Fibroblast of mammary gland (primary cell): ENCODE measurements at regions not wholly inside any gene's neighbourhood (a gene's known extent, or its start where the extent isn't known, plus 50 kb on each side); places are given as distances from the start of the nearest gene placed in this dataset.

Source experiments
- DNase-seq: peaks from one replicate; pipeline ENCODE4 v3.0.0-alpha.2; 2010; ENCODE audit warnings: low read depth
- H3K4me3 ChIP-seq: 2 replicates; pipeline ENCODE4 v1.5.1; 2011; ENCODE audit warnings: low read depth, mild to moderate bottlenecking, low read length, moderate library complexity; ENCODE audit not compliant: control insufficient read depth
- CTCF ChIP-seq: conservative IDR thresholded peaks from 2 replicates; pipeline ENCODE4 v1.5.1; 2011; ENCODE audit warnings: low read depth, low read length, inconsistent platforms; ENCODE audit not compliant: control insufficient read depth, insufficient read depth

- TF ChIP-seq CTCF, result no peak
- H3K4me3 ChIP-seq, result no peak overlapping the region
- no peak for DNase-seq
Observed at GRCh38 chr7:157482025-157482424, 145.2 kb downstream of the DNAJB6 start.

DNA sequence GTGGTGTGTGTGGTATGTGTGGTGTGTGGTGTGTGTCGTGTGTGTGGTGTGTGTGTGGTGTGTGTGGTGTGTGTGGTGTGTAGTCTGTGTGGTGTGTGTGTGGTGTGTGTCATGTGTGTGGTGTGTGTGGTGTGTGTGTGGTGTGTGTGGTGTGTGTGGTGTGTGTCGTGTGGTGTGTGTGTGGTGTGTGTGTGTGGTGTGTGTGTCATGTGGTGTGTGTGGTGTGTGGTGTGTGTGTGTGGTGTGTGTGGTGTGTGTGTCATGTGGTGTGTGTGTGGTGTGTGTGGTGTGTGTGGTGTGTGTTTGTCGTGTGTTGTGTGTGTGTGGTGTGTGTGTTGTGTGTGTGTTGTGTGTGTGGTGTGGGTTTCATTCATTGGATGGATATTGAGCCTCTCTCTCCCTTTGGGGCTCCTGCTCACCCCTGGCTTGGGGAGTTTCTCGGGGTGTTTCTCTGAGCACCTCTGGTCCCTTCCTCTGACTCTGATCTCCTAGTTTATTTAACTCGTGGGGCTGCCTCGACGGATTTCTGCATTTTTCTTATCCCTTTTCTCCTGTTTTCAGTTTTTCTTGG lies 145.8 kb downstream of the DNAJB6 start:
- TF ChIP-seq CTCF, result no peak
- no peak for DNase-seq
- H3K4me3 ChIP-seq, result no peak overlapping the region

DNA sequence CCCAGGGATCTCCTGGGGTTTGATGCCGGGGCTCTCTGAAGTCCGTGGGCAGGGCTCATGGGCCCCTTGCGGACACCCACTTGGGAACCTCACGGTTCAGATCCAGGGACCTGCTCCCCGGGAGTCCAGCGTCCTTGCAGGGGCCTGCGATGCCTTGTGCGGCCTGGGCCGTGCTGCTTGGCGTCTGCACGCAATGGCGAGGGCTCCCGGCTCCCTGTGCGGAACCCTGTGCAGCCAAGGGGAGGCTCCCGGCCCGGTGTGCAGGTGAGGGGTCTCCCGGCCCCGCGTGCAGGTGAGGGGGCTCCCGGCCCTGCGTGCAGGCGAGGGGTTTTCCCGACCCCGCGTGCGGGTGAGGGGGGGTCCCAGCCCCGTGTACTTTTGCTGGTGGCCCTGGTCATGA lies 146.7 kb downstream of the DNAJB6 start:
- TF ChIP-seq CTCF, result no peak
- no peak for DNase-seq
- H3K4me3 ChIP-seq, result no peak overlapping the region

DNA sequence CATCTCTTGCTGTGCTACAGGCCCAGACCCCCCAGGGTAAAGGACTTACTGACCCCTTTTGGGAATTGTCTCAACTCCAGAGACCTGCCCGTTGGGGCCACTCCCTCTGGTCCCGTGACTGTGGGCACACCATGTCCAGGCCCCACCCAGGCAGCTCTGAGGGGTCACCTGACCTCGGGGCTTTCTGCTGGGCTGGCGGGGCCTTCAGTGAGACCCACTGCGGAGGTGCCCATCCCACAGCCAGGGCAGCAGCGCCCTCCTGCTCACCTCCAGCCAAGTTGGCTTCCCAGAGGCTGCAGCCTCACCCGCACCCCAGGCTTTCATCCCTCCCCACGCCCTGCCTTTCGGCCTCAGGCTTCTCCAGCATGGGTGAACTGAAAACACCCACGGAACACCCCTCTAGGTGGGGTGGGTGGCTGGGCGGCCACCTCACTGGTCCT lies 147.2 kb downstream of the DNAJB6 start:
- TF ChIP-seq CTCF, result no peak
- H3K4me3 ChIP-seq, result no peak overlapping the region
- DNase-seq, result no peak

DNA sequence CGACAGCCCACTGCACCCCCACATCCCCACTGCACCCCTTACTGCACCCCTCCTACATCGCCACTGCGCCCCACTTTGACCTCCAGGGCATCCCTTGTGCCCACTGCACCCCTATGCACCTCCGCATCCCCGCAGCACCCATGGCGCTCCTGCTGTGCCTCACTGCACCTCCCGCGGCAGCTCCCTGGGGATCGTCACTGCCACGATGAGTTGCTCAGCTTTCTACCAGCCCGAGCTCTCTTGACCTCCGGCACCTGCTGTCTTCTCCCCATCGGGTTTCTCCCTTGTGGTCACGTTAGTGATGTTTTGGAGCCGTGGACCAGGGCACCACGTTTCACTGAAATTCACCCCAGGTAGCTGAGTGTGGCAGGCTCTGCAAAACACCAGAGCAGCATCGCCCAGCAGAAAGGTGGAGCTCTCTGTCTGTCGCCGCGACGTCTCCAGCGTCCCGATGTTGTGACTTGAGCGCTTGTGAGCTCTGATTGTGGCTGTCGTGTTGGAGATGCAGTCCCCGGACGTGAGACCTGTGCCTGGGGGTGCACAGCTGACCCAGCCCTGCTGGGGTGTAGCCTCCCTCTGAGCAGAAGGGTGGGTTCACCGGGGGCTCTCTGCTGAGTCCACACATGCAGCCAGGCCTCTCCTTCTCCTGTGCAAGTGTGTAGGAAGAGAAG lies 147.7 kb downstream of the DNAJB6 start:
- no peak for TF ChIP-seq CTCF
- no peak for DNase-seq
- no peak overlapping the region for H3K4me3 ChIP-seq

DNA sequence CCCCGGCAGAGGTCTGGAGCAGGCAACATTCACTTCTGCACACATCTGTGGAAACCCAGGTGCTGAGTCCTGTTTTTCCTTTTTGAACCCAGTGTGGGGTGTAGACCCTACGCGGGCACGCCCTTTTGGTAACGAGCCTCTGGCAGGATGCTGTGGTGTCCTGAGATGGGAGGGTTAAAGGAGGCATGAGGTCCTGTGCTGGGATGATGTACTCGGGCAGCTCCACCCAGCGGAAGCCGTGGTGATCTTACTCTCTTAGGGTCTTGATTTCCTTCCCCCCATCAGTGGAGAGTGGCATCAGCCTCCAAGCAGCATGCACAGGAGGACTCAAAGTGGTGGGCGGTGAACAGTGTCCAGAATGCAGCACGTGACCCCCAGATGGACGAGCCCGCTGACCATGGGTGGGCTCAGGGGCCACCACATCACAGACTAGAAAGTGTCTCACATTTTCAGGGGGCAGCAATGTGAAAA lies 148.6 kb downstream of the DNAJB6 start:
- H3K4me3 ChIP-seq, result no peak overlapping the region
- TF ChIP-seq CTCF, result no peak
- DNase-seq, result no peak
